Vagina (tissue), 2 donors: ENCODE measurements at regions not wholly inside any gene's neighbourhood (a gene's known extent, or its start where the extent isn't known, plus 50 kb on each side); places are given as distances from the start of the nearest gene placed in this dataset.

Experiments used
- CTCF ChIP-seq, 3 experiments: fragments of 450-650 bp in 2 of 3; fragments of 200-600 bp in 1 of 3; sonication (generic) in 1 of 3; IDR thresholded peaks; one replicate each; pipeline ENCODE4 v1.5.1; 2017 to 2019; ENCODE audit warnings: antibody characterized with exemption in 3 of 3, mild to moderate bottlenecking in 2 of 3, moderate library complexity in 2 of 3
- POLR2AphosphoS5 ChIP-seq, 2 donors: sonication (generic); formaldehyde crosslinking; IDR thresholded peaks; one replicate each; pipeline ENCODE4 v1.9.0; 2017; ENCODE audit warnings: antibody characterized with exemption in 2 of 2, mild to moderate bottlenecking in 2 of 2, low read depth in 1 of 2; ENCODE audit not compliant: insufficient read depth in 1 of 2

DNA sequence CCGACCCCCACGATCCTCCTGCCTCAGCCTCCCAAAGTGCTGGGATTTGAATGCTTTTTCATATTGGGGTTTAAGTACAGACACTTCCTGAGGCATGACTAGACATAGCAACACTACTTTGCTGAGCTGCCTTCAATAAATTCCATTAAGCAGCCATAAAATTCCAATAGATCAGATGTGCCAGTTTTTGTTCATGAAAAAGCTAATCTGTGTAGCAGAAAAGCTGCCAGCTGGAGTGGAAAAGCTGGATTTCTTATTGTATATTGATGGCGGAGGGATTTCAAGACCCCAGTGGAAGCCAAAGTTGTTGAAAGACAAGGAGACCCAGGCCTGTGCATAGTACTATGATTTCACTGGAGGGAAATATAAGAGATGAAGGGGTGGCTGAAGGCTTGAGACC, 209.0 kb upstream of the NUDT4 start:
- TF ChIP-seq POLR2AphosphoS5 (IDR thresholded peaks at IDR 0.05; ENCODE audit: insufficient read depth in 1 of 2, low read depth in 1 of 2) (no peak), CTCF (IDR thresholded peaks at IDR 0.05) (no peak)
